ENCODE measurements at regions not wholly inside any gene's neighbourhood (a gene's known extent, or its start where the extent isn't known, plus 50 kb on each side); places are given as distances from the start of the nearest gene placed in this dataset.
"Not testable (repeated sequence)": the region's sequence is repeated elsewhere in the genome, so short reads cannot be mapped to it uniquely, and the experiment has no call there.

- no peak for DNase-seq (ENCODE audit: low spot score)
Measured at GRCh38 chr3:61444782-61445181, 116.6 kb upstream of the PTPRG start.

- no peak for DNase-seq (ENCODE audit: low spot score)
Measured at GRCh38 chr3:61445924-61446323, 115.4 kb upstream of the PTPRG start.

GRCh38 chr3:61446341-61446740 is 115.0 kb upstream of the PTPRG start:
- DNase-seq (ENCODE audit: low spot score), result no peak

GRCh38 chr3:61448378-61448777 is 113.0 kb upstream of the PTPRG start:
- DNase-seq (ENCODE audit: low spot score), result no peak

GRCh38 chr3:61449327-61450040 is 111.9 kb upstream of the PTPRG start:
- DNase-seq (ENCODE audit: low spot score), result no peak

- DNase-seq (ENCODE audit: low spot score), result no peak
Measured at GRCh38 chr3:61450866-61451265, 110.5 kb upstream of the PTPRG start.

- DNase-seq (ENCODE audit: low spot score), result no peak
Measured at GRCh38 chr3:61451841-61452240, 109.5 kb upstream of the PTPRG start.

- DNase-seq (ENCODE audit: low spot score), result no peak
Measured at GRCh38 chr3:61452535-61453090, 108.8 kb upstream of the PTPRG start.

GRCh38 chr3:61454006-61454585 is 107.3 kb upstream of the PTPRG start:
- no peak for DNase-seq (ENCODE audit: low spot score)

GRCh38 chr3:61454801-61455200 is 106.6 kb upstream of the PTPRG start:
- DNase-seq (ENCODE audit: low spot score), result no peak

- DNase-seq (ENCODE audit: low spot score), result no peak
Measured at GRCh38 chr3:61460636-61461035, 100.7 kb upstream of the PTPRG start.

GRCh38 chr3:61463191-61463590 is 98.2 kb upstream of the PTPRG start:
- DNase-seq (ENCODE audit: low spot score), result no peak

GRCh38 chr3:61464518-61465140 is 96.7 kb upstream of the PTPRG start:
- no peak for DNase-seq (ENCODE audit: low spot score)

- no peak for DNase-seq (ENCODE audit: low spot score)
Measured at GRCh38 chr3:61466357-61466756, 95.0 kb upstream of the PTPRG start.

- no peak for DNase-seq (ENCODE audit: low spot score)
Measured at GRCh38 chr3:61483997-61484396, 77.4 kb upstream of the PTPRG start.

GRCh38 chr3:61493339-61493738 is 68.0 kb upstream of the PTPRG start:
- no peak for DNase-seq (ENCODE audit: low spot score)

- not testable (repeated sequence) for DNase-seq (ENCODE audit: low spot score)
Measured at GRCh38 chr3:61494309-61494708, 67.1 kb upstream of the PTPRG start.

- no peak for DNase-seq (ENCODE audit: low spot score)
Measured at GRCh38 chr3:61497463-61497862, 63.9 kb upstream of the PTPRG start.

GRCh38 chr3:61505197-61505596 is 56.2 kb upstream of the PTPRG start:
- DNase-seq (ENCODE audit: low spot score), result no peak

- DNase-seq (ENCODE audit: low spot score), result no peak
Measured at GRCh38 chr3:61507946-61508345, 53.4 kb upstream of the PTPRG start.

Data from germinal center (tissue), 1 donor.